Mesenchymal stem cell (in vitro differentiated cells and primary cell): ENCODE measurements at regions not wholly inside any gene's neighbourhood (a gene's known extent, or its start where the extent isn't known, plus 50 kb on each side); places are given as distances from the start of the nearest gene placed in this dataset.
"Not testable (repeated sequence)": the region's sequence is repeated elsewhere in the genome, so short reads cannot be mapped to it uniquely, and the experiment has no call there.

Experiments
- DNase-seq: peaks from one replicate; pipeline ENCODE4 v3.0.0-alpha.2; 2013
- H2AFZ ChIP-seq: one replicate; pipeline ENCODE4 v1.6.1; 2013; ENCODE audit warnings: low read depth, mild to moderate bottlenecking, control low read depth, inconsistent platforms, low read length, moderate library complexity
- H2AK5ac ChIP-seq: 2 replicates; pipeline ENCODE4 v1.6.1; 2013; ENCODE audit warnings: low read length, moderate library complexity, mild to moderate bottlenecking, inconsistent platforms; ENCODE audit not compliant: severe bottlenecking
- H2BK120ac ChIP-seq: one replicate; pipeline ENCODE4 v1.6.1; 2013; ENCODE audit warnings: low read depth, mild to moderate bottlenecking, inconsistent platforms, low read length, moderate library complexity
- H2BK12ac ChIP-seq, 2 experiments: one replicate each; pipeline ENCODE4 v1.6.1; 2013; ENCODE audit warnings: inconsistent platforms in 2 of 2, low read length in 2 of 2, mild to moderate bottlenecking in 2 of 2, moderate library complexity in 2 of 2, control low read depth in 1 of 2
- H2BK15ac ChIP-seq: one replicate; pipeline ENCODE4 v1.6.1; 2013; ENCODE audit warnings: mild to moderate bottlenecking, low read depth, inconsistent platforms; ENCODE audit not compliant: poor library complexity, severe bottlenecking
- H2BK5ac ChIP-seq: 2 replicates; pipeline ENCODE4 v1.6.1; 2013; ENCODE audit warnings: low read depth, mild to moderate bottlenecking, low read length, control low read depth, inconsistent platforms; ENCODE audit not compliant: poor library complexity, severe bottlenecking
- H3K14ac ChIP-seq, 2 experiments: one replicate each; pipeline ENCODE4 v1.6.1; 2013; ENCODE audit warnings: inconsistent platforms in 2 of 2, low read length in 2 of 2, control low read depth in 1 of 2, mild to moderate bottlenecking in 1 of 2, moderate library complexity in 1 of 2
- H3K18ac ChIP-seq, 2 experiments: one replicate each; pipeline ENCODE4 v1.6.1; 2013; ENCODE audit warnings: inconsistent platforms in 2 of 2, low read length in 2 of 2, control low read depth in 1 of 2, low read depth in 1 of 2, mild to moderate bottlenecking in 1 of 2
- H3K23ac ChIP-seq, 2 experiments: one replicate each; pipeline ENCODE4 v1.6.1; 2013; ENCODE audit warnings: inconsistent platforms in 2 of 2, low read length in 2 of 2, mild to moderate bottlenecking in 2 of 2, moderate library complexity in 2 of 2, control low read depth in 1 of 2
- H3K27ac ChIP-seq: 2 replicates; pipeline ENCODE4 v1.5.1; 2013; ENCODE audit warnings: mild to moderate bottlenecking, moderate library complexity, low read length, control low read depth, inconsistent platforms; ENCODE audit not compliant: poor library complexity, severe bottlenecking
- H3K27me3 ChIP-seq, 2 experiments: 2 replicates each; pipeline versions ENCODE4 v1.6.1 to v1.7.0; 2013; ENCODE audit warnings: low read length in 2 of 2, mild to moderate bottlenecking in 2 of 2, moderate library complexity in 2 of 2, control low read depth in 1 of 2, inconsistent platforms in 1 of 2; ENCODE audit not compliant: control insufficient read depth in 1 of 2, insufficient read depth in 1 of 2
- H3K36me3 ChIP-seq, 2 experiments: 2 replicates each; pipeline versions ENCODE4 v1.6.1 to v1.7.0; 2013; ENCODE audit warnings: low read length in 2 of 2, control low read depth in 1 of 2, inconsistent platforms in 1 of 2, low read depth in 1 of 2, mild to moderate bottlenecking in 1 of 2; ENCODE audit not compliant: insufficient read depth in 2 of 2, control insufficient read depth in 1 of 2
- H3K4ac ChIP-seq, 2 experiments: one replicate each; pipeline ENCODE4 v1.6.1; 2013; ENCODE audit warnings: inconsistent platforms in 2 of 2, low read length in 2 of 2, mild to moderate bottlenecking in 2 of 2, moderate library complexity in 2 of 2, control low read depth in 1 of 2, low read depth in 1 of 2
- H3K4me1 ChIP-seq: 2 replicates; pipeline ENCODE4 v1.6.1; 2013; ENCODE audit warnings: low read depth, low read length, control low read depth; ENCODE audit not compliant: control insufficient read depth, insufficient read depth
- H3K4me2 ChIP-seq: 2 replicates; pipeline ENCODE4 v1.6.1; 2013; ENCODE audit warnings: low read length, mild to moderate bottlenecking, inconsistent platforms; ENCODE audit not compliant: poor library complexity, severe bottlenecking
- H3K4me3 ChIP-seq, 2 experiments: 2 replicates each; pipeline versions ENCODE4 v1.5.1 to v1.7.0; 2013; ENCODE audit warnings: low read length in 2 of 2, mild to moderate bottlenecking in 2 of 2, control low read depth in 1 of 2, low read depth in 1 of 2; ENCODE audit not compliant: insufficient read depth in 1 of 2
- H3K79me1 ChIP-seq: replicated peaks from 2 replicates; pipeline ENCODE4 v1.6.1; 2013; ENCODE audit warnings: mild to moderate bottlenecking, control low read depth, low read length, inconsistent platforms; ENCODE audit not compliant: poor library complexity, severe bottlenecking
- H3K9ac ChIP-seq: 2 replicates; pipeline ENCODE4 v1.7.0; 2013; ENCODE audit warnings: mild to moderate bottlenecking, low read length, moderate library complexity
- H3K9me3 ChIP-seq: 2 replicates; pipeline ENCODE4 v1.7.0; 2013; ENCODE audit warnings: mild to moderate bottlenecking, low read length; ENCODE audit not compliant: control insufficient read depth
- H4K8ac ChIP-seq: one replicate; pipeline ENCODE4 v1.6.1; 2013; ENCODE audit warnings: inconsistent platforms, mild to moderate bottlenecking, low read length, moderate library complexity
- H4K91ac ChIP-seq: one replicate; pipeline ENCODE4 v1.6.1; 2013; ENCODE audit warnings: mild to moderate bottlenecking, low read length, inconsistent platforms
- WGBS: methylation state at CpG from one replicate; pipeline ENCODE4 v1.1.7; 2013; ENCODE audit warnings: mixed read lengths; 5-methylcytosine and 5-hydroxymethylcytosine counted together

DNA sequence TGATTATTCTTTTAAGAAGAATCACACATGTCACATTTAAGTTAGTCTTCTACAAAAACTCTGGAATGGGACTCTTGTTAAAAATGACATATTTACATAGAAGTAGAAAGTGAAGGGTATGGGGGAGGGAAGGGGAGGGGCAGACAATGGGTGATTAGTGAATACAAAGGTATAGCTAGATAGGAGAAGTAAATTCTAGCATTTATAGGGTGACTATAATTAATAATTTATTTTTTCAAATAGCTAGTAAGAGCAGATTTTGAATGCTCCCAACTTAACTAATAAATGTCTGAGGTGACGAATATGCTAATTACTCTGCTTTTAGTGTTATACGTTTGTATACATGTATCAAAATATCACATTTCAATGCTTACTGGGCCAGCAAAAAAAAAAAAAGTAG is 59.4 kb downstream of the BLTP3B start:
- H3K4me2 ChIP-seq: no peak overlapping the region
- H2AFZ ChIP-seq: no peak overlapping the region
- no peak overlapping the region for H4K91ac ChIP-seq
- WGBS: no CpG with 5 or more reads among the region's 2 CpGs
- peaks cover 9 to 87% of the 10 kb centered on the region in 2 experiments for H3K36me3 ChIP-seq
- no peaks in the 10 kb centered on the region for H3K4me1 ChIP-seq
- no peak overlapping the region for H3K4me3 ChIP-seq
- H3K79me1 ChIP-seq: no peaks in the 10 kb centered on the region
- H2BK5ac ChIP-seq: no peak overlapping the region
- no peaks in the 10 kb centered on the region for H3K9me3 ChIP-seq
- H2AK5ac ChIP-seq: no peak overlapping the region
- H3K4ac ChIP-seq: no peak overlapping the region
- no peak overlapping the region for H4K8ac ChIP-seq
- no peak overlapping the region for H2BK15ac ChIP-seq
- H3K23ac ChIP-seq: no peak overlapping the region
- H2BK12ac ChIP-seq: no peak overlapping the region
- H3K18ac ChIP-seq: no peak overlapping the region
- DNase-seq: no peak
- H3K9ac ChIP-seq: no peak overlapping the region
- no peak overlapping the region for H3K27ac ChIP-seq
- H3K14ac ChIP-seq: no peak overlapping the region
- no peak overlapping the region for H2BK120ac ChIP-seq
- no peaks in the 10 kb centered on the region for H3K27me3 ChIP-seq

DNA sequence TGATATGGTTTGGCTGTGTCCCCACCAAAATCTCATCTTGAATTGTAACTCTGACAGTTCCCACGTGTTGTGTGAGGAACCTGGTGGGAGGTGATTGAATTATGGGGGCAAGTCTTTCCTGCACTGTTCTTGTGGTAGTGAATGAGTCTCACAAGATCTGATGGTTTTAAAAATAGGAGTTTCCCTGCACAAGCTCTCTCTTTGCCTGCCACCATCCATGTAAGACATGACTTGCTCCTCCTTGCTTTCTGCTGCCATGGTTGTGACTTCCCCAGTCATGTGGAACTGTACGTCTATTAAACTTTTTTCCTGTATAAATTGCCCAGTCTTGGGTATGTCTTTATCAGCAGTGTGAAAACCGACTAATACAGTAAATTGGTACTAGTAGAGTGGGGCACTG is 63.9 kb downstream of the BLTP3B start:
- not testable (repeated sequence) for H3K4ac ChIP-seq, H3K9me3 ChIP-seq, H2BK12ac ChIP-seq, H2BK120ac ChIP-seq, H2AK5ac ChIP-seq, H3K27ac ChIP-seq, H3K4me1 ChIP-seq, DNase-seq, H3K18ac ChIP-seq, H2BK15ac ChIP-seq, H4K8ac ChIP-seq, H3K79me1 ChIP-seq, H3K23ac ChIP-seq, H3K9ac ChIP-seq, H2AFZ ChIP-seq, H2BK5ac ChIP-seq, H3K4me2 ChIP-seq, H3K14ac ChIP-seq, H3K27me3 ChIP-seq, H4K91ac ChIP-seq, H3K4me3 ChIP-seq
- H3K36me3 ChIP-seq: peaks cover 9 to 82% of the 10 kb centered on the region in 2 experiments
- 98% methylated on average over 3 of the region's 3 CpGs for WGBS

GRCh38 chr12:100077367-100077766 is 65.3 kb downstream of the BLTP3B start:
- Histone ChIP-seq H2AFZ (no peak overlapping the region), H3K4ac (no peak overlapping the region), H3K27me3 (no peaks in the 10 kb centered on the region), H3K4me1 (no peaks in the 10 kb centered on the region), H2BK5ac (no peak overlapping the region), H3K36me3 (peaks cover 9 to 75% of the 10 kb centered on the region in 2 experiments), H3K23ac (no peak overlapping the region), H2AK5ac (no peak overlapping the region), H3K9ac (no peak overlapping the region), H3K4me2 (no peak overlapping the region), H4K8ac (no peak overlapping the region), H4K91ac (no peak overlapping the region), H3K14ac (no peak overlapping the region), H3K79me1 (peaks cover 1% of the 10 kb centered on the region), H3K4me3 (no peak overlapping the region), H3K27ac (no peak overlapping the region), H2BK15ac (no peak overlapping the region), H2BK120ac (no peak overlapping the region), H2BK12ac (no peak overlapping the region), H3K18ac (no peak overlapping the region), H3K9me3 (no peaks in the 10 kb centered on the region)
- WGBS: 93% methylated on average over 2 of the region's 3 CpGs
- peak; percentile 5 for DNase-seq

DNA sequence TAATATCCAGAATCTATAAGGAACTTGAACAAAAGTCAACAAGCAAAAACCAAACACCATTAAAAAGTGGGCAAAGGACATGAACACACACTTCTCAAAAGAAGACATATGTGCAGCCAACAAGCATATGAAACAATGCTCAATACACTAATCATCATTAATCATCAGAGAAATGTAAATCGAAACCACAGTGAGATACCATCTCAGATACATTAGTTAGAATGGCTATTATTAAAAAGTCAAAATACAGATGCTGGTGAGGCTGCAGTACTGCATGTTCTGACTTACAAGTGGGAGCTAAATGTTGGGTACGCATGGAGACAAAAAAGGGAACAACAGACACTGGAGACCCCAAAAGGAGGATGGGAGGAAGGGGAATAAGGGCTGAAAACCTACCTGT is 67.1 kb downstream of the BLTP3B start:
- WGBS: 100% methylated on average over 1 of the region's 2 CpGs
- no peak overlapping the region for H2BK12ac ChIP-seq
- peaks cover 1% of the 10 kb centered on the region for H3K79me1 ChIP-seq

More for the DNA sequence above, 67.1 kb downstream of the BLTP3B start:
- no peak overlapping the region for H3K4me2 ChIP-seq
- no peak overlapping the region for H3K14ac ChIP-seq
- no peak overlapping the region for H3K27ac ChIP-seq
- no peak for DNase-seq
- peaks cover 9 to 74% of the 10 kb centered on the region in 2 experiments for H3K36me3 ChIP-seq
- no peak overlapping the region for H4K8ac ChIP-seq
- no peak overlapping the region for H2AK5ac ChIP-seq
- H3K4ac ChIP-seq: no peak overlapping the region
- no peak overlapping the region for H2BK120ac ChIP-seq
- no peak overlapping the region for H2BK5ac ChIP-seq
- H3K23ac ChIP-seq: no peak overlapping the region
- no peaks in the 10 kb centered on the region for H3K27me3 ChIP-seq
- no peak overlapping the region for H2BK15ac ChIP-seq
- H3K4me3 ChIP-seq: no peak overlapping the region
- no peaks in the 10 kb centered on the region for H3K9me3 ChIP-seq
- no peak overlapping the region for H3K9ac ChIP-seq
- no peak overlapping the region for H3K18ac ChIP-seq
- no peaks in the 10 kb centered on the region for H3K4me1 ChIP-seq
- H4K91ac ChIP-seq: no peak overlapping the region
- no peak overlapping the region for H2AFZ ChIP-seq
